Ishikawa (cell line): ENCODE measurements at regions not wholly inside any gene's neighbourhood (a gene's known extent, or its start where the extent isn't known, plus 50 kb on each side); places are given as distances from the start of the nearest gene placed in this dataset.

Experiments
- CEBPB ChIP-seq: IDR thresholded peaks from 2 replicates; pipeline ENCODE4 v1.6.1; 2012
- CREB1 ChIP-seq: IDR thresholded peaks from 2 replicates; pipeline ENCODE4 v1.6.1; 2012; ENCODE audit warnings: low read depth
- EGR1 ChIP-seq: IDR thresholded peaks from 2 replicates; pipeline ENCODE4 v1.6.1; 2012
- EP300 ChIP-seq: IDR thresholded peaks from 2 replicates; pipeline ENCODE4 v1.6.1; 2012; ENCODE audit warnings: borderline replicate concordance
- FOXM1 ChIP-seq: IDR thresholded peaks from 2 replicates; pipeline ENCODE4 v1.6.1; 2012; ENCODE audit warnings: low read depth, borderline replicate concordance
- NFIC ChIP-seq: IDR thresholded peaks from 2 replicates; pipeline ENCODE4 v1.6.1; 2012
- RAD21 ChIP-seq: IDR thresholded peaks from 2 replicates; pipeline ENCODE4 v1.6.1; 2012; ENCODE audit warnings: low read depth
- TAF1 ChIP-seq: IDR thresholded peaks from 2 replicates; pipeline ENCODE4 v1.6.1; 2012; ENCODE audit warnings: low read depth, mild to moderate bottlenecking
- TCF12 ChIP-seq: IDR thresholded peaks from 2 replicates; pipeline ENCODE4 v1.6.1; 2012; ENCODE audit warnings: low read depth
- TEAD4 ChIP-seq: IDR thresholded peaks from 2 replicates; pipeline ENCODE4 v1.6.1; 2012
- YY1 ChIP-seq: IDR thresholded peaks from 2 replicates; pipeline ENCODE4 v1.6.1; 2012; ENCODE audit warnings: low read depth
- ZBTB7A ChIP-seq: IDR thresholded peaks from 2 replicates; pipeline ENCODE4 v1.6.1; 2012; ENCODE audit warnings: low read depth
- TF ChIP-seq, protein P1 (sequence below): IDR thresholded peaks from 2 replicates; pipeline ENCODE4 v1.6.1; 2012; ENCODE audit warnings: low read depth, mild to moderate bottlenecking
- TF ChIP-seq, protein P2 (sequence below): IDR thresholded peaks from 2 replicates; pipeline ENCODE4 v1.6.1; 2012
- TF ChIP-seq, protein P3 (sequence below): IDR thresholded peaks from 2 replicates; pipeline ENCODE4 v1.6.1; 2012

DNA sequence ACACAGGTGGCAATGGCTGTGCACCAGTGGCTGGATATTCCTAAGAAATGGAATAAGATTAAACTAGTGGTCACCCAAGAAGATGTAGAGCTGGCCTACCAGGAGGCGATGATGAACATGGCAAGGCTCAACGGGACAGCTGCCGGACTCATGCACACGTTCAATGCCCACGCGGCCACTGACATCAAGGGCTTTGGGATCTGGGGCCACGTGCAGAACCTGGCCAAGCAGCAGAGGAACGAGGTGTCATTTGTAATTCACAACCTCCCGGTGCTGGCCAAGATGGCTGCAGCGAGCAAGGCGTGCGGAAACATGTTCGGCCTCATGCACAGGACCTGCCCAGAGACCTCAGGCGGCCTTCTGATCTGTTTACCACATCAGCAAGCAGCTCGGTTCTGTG lies 190.8 kb downstream of the FTCDNL1 start:
- TF ChIP-seq TEAD4, result no peak

DNA sequence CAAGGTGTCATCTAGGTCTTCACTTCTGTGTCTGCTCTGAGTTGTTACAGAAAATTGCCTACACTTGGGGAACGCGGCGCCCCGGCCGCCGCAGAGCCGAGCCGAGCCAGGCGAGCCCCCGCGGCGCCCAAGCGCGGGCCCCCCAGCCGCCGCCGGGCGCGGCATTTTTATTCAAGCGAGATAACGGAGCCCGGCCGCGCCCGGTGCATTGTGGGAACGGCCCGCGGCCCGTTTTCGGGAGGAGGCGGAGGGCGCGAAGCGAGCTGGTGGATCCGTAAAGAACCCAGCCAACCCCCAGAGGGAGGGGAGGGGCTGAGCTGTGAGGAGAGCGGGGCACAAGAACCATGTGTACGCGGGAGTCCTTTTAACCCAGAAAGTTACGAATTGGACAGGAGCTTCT lies 191.8 kb downstream of the FTCDNL1 start:
- no peak for TF ChIP-seq FOXM1
- TF ChIP-seq, protein P1, sequence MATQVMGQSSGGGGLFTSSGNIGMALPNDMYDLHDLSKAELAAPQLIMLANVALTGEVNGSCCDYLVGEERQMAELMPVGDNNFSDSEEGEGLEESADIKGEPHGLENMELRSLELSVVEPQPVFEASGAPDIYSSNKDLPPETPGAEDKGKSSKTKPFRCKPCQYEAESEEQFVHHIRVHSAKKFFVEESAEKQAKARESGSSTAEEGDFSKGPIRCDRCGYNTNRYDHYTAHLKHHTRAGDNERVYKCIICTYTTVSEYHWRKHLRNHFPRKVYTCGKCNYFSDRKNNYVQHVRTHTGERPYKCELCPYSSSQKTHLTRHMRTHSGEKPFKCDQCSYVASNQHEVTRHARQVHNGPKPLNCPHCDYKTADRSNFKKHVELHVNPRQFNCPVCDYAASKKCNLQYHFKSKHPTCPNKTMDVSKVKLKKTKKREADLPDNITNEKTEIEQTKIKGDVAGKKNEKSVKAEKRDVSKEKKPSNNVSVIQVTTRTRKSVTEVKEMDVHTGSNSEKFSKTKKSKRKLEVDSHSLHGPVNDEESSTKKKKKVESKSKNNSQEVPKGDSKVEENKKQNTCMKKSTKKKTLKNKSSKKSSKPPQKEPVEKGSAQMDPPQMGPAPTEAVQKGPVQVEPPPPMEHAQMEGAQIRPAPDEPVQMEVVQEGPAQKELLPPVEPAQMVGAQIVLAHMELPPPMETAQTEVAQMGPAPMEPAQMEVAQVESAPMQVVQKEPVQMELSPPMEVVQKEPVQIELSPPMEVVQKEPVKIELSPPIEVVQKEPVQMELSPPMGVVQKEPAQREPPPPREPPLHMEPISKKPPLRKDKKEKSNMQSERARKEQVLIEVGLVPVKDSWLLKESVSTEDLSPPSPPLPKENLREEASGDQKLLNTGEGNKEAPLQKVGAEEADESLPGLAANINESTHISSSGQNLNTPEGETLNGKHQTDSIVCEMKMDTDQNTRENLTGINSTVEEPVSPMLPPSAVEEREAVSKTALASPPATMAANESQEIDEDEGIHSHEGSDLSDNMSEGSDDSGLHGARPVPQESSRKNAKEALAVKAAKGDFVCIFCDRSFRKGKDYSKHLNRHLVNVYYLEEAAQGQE, result no peak
- TF ChIP-seq TEAD4, result no peak
- no peak for TF ChIP-seq YY1
- TF ChIP-seq EP300, result no peak
- no peak for TF ChIP-seq ZBTB7A
- no peak for TF ChIP-seq CEBPB
- no peak for TF ChIP-seq RAD21
- TF ChIP-seq, protein P2, sequence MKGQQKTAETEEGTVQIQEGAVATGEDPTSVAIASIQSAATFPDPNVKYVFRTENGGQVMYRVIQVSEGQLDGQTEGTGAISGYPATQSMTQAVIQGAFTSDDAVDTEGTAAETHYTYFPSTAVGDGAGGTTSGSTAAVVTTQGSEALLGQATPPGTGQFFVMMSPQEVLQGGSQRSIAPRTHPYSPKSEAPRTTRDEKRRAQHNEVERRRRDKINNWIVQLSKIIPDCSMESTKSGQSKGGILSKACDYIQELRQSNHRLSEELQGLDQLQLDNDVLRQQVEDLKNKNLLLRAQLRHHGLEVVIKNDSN, result no peak
- no peak for TF ChIP-seq NFIC
- TF ChIP-seq EGR1, result no peak
- no peak for TF ChIP-seq CREB1
- TF ChIP-seq TCF12, result no peak
- TF ChIP-seq, protein P3, sequence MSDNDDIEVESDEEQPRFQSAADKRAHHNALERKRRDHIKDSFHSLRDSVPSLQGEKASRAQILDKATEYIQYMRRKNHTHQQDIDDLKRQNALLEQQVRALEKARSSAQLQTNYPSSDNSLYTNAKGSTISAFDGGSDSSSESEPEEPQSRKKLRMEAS, result no peak
- TF ChIP-seq TAF1, result no peak

DNA sequence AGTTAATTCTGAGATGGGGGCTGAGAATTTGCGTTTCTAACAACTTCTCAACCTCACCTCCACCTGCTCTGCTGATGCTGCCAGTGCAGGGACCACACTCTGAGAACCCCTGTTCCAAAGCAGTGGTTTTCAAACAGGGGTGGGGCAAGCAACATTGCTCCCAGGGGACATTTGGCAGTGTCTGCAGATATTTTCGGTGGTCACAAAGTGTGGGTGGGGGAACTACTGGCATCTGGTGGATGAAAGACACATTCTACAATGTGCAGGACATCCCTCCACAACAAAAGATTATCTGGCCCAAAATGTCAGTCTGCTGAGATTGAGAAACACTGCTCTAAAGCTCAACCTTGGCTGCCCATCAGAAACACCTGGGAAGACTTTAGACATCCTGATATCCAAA lies 188.7 kb upstream of the SATB2 start:
- TF ChIP-seq EP300 (no peak), NFIC (no peak), CEBPB (no peak), RAD21 (no peak), TAF1 (no peak), TEAD4 (no peak)
- TF ChIP-seq, protein P3, result no peak
- TF ChIP-seq, protein P1, result no peak

DNA sequence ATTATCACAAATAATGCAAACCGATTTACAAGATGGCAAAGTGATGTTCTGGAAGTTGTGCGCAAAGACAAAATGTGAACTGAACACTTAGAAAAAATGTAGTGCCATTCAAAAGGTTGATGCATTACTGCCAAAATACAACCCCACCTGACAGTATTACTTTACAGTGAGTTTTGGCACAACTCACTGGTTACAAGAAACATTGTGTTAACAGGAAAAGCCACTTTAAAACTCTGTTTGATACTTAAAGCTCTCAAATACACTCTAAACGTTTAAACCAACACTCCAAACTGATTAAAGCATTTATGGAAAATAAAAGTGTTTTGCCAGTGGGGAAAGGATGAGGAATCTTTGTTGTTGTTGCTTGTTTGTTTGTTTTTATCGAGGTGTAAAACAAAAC lies 173.4 kb upstream of the SATB2 start:
- no peak for TF ChIP-seq RAD21

DNA sequence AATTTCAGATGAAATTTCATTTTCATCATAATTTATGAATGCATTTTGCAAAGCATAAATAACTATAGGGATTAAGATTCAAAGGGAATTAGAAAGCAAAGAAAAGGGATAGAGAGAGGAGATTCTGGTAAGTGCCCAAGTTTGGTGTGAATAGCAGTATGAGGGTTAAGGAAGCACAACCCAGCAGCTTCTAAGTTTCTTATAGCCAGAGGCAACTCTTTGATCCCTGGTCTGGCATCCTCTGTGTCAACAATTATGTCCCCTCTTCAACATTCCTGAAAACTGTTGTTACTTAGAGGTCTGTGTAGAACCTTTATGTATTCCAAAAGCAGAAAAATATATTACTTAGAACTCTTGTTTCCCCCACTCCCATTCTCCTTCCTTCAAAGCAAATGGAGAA lies 171.6 kb upstream of the SATB2 start:
- TF ChIP-seq, protein P1, result no peak

DNA sequence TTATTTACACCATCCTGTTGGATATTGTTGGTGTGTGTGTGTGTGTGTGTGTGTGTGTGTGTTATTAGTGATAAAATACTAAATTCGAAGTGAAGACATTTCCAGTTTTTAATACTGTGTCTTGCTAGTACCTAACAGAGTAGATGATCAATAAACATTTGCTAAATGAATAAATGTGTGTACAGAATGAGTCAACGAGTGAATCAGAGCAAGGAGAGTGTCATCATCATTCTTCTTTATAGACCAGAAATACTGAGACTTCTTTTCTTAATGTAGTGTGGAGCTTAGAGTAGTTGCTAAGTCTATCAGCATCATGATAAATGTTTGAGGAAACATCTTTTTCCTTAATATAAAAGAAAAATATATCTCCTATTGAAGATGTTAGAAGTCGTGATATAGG lies 169.7 kb upstream of the SATB2 start:
- TF ChIP-seq TCF12 (no peak), CEBPB (no peak), TEAD4 (no peak), FOXM1 (no peak), ZBTB7A (no peak), EP300 (no peak), CREB1 (no peak), NFIC (no peak), YY1 (no peak), TAF1 (no peak)
- TF ChIP-seq, protein P3, result no peak
- TF ChIP-seq, protein P1, result no peak
- TF ChIP-seq, protein P2, result no peak
